GM18502 (cell line): ENCODE measurements at regions not wholly inside any gene's neighbourhood (a gene's known extent, or its start where the extent isn't known, plus 50 kb on each side); places are given as distances from the start of the nearest gene placed in this dataset.
A peak's percentile ranks its signal among the peaks of the same experiment; 100 is the strongest.

Experiments
- ATAC-seq: cut with Tn5 transposase; IDR thresholded peaks from one replicate; pipeline ENCODE4 v1.9.1; 2021; ENCODE audit warnings: mild to moderate bottlenecking; ENCODE audit not compliant: unreplicated experiment, poor library complexity

GRCh38 chrX:149280011-149280410 is 225.1 kb downstream of the IDS start:
- no peak for ATAC-seq

- ATAC-seq: no peak
These were observed 229.3 kb downstream of the IDS start for GRCh38 chrX:149275836-149276235.

GRCh38 chrX:149274516-149275105 is 230.5 kb downstream of the IDS start:
- ATAC-seq: no peak

- no peak for ATAC-seq
These were observed 232.2 kb downstream of the IDS start for GRCh38 chrX:149272690-149273463.

DNA sequence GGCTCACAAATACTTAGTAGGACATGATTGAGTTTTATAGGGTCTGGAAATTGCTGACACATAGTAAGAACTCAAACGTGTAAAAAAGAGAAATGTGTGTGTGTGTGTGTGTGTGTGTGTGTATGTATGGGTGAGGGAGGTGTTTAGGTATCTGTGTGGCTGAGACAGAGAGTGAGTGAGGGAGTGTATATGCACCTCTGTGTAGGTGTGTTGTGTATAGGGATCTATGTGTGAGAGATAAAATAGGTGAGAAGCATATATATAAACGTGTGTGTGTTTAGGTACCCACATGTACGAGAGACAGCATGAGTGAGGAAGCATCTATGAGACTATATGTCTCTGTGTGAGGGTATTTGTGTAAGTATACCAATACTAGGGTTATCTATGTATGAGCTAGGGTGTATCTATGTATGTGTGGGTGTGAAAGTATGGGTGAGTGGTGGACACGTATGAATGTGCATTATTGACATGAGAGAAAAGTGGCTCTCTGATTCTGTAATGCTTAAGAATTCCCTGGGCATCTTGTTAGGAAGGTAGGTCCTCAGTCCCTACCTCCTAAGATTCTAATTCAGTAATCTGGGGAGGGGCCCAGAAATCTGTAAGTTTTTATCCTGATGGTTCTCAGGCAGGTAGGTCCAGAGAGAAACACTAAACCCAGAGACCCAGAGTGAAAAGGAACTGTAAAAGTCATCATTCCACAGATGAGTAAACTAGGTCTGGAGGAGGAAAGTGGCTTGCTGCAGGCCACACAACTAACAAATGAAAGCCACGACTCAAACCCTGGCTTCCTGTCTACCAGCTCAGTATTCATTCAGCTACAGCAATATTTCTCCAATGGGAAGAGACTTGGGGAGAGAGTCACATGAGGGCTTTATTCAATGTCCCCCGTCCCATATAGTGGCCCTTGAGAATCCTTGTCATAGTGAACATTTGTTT is 237.0 kb downstream of the IDS start:
- ATAC-seq: peak; percentile 81

DNA sequence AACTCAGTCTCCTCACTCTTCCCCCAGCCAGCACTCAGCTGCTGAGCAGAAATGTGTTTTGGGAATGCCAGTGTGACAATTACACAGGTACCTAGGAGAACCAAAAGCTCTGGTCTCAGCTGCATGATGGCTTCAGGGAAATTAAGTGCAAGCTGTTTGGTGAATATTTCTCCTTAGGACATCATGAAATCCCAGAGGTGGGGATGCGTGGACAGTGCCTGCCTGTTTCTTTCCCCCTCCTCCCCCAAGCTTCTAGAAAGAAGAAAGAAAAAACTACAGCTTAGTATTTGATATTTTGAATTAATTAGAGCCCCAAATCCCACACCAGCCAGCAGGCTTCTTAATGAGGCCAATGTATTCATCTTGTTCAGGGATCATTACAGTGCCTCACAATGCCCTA is 243.0 kb downstream of the IDS start:
- ATAC-seq: no peak

DNA sequence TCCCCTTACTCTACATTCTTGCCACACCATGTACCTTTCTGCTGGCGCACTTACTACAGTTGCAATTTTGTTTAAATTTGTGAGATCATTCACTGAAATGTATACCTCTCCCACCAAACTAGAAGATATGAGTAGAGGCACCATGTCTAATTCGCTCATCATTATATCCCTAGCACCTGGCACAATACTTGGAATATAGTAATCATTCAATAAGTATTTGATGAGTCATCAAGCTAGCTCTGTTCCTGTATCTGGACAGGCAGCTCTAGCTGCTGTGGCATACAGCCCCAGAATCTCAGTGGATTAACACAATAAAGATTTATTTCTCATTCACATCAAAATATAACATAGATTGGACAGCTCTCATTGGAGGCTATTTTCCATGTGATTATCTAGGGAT is 245.9 kb downstream of the IDS start:
- no peak for ATAC-seq

- ATAC-seq: no peak
These were observed 249.2 kb downstream of the IDS start for GRCh38 chrX:149255860-149256259.

GRCh38 chrX:149248073-149248625 is 257.0 kb downstream of the IDS start:
- no peak for ATAC-seq

- no peak for ATAC-seq
These were observed 274.4 kb downstream of the IDS start for GRCh38 chrX:149230689-149231088.

- no peak for ATAC-seq
These were observed 281.3 kb downstream of the IDS start for GRCh38 chrX:149223854-149224253.

DNA sequence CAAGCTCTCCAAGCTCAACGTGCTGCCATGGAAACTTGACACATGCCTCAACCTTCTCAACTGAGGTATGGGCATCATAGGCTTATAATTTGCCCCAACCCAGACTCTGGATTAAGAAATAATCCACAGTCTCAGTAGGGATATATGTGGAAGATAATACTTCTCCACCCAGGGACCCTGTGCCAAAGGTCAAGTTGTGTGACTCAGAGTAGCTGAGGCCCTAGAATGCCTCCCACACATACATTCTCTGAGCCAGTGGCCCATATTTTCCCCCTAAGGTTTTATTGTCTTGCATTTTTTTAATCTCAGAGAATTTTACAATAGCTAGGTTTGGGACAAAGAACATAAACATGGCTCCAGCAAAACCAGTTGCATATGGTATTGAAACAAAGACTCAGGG is 283.1 kb downstream of the IDS start:
- ATAC-seq: no peak

- ATAC-seq: no peak
These were observed 283.9 kb downstream of the IDS start for GRCh38 chrX:149221230-149221629.

DNA sequence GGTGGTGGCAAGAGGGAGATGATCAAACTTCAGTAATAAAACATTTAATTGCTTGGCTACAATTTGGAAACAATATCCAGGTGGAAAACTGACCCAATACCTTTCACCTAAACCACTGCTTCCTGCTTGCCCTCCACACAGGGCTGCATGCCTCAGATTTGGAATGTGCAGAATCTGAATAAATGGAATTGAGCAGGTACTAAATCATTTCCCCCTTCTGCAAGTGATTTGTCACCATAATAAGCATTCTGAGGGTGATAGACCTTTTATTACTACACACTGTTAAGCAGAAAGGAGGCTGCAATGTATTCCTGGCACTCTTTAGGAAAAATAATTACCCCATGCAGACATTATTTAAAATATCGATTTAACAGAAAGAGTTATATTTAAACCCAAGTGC is 291.8 kb downstream of the IDS start:
- no peak for ATAC-seq

- no peak for ATAC-seq
These were observed 296.8 kb downstream of the IDS start for GRCh38 chrX:149208307-149208706.

GRCh38 chrX:149207518-149207917 is 297.6 kb downstream of the IDS start:
- ATAC-seq: no peak

DNA sequence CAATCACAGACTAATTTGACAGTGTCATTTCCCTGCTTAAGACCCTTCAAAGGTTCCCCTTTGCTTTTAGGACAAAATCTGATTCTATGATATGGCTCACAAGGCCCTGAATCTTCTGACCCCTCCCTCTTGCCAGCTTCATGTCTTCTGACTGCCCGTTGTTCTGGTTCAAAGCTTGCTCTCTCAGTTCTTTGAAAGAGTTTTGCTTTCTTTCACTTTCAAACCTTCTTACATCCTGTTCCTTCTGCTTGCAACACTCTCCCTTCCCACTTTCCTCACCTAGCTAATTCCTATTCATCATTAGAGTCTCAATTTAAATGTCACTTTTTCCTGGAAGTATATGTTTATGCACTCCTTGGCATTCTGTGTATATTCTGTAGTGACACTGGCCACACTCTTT is 299.2 kb downstream of the IDS start:
- ATAC-seq: peak; percentile 62

GRCh38 chrX:149205081-149205480 is 300.0 kb downstream of the IDS start:
- ATAC-seq: no peak

- ATAC-seq: no peak
These were observed 305.4 kb downstream of the IDS start for GRCh38 chrX:149199734-149200133.

- peak; percentile 77 for ATAC-seq
These were observed 305.9 kb downstream of the IDS start for GRCh38 chrX:149198980-149199732.
